B cell (primary cell): ENCODE measurements at regions not wholly inside any gene's neighbourhood (a gene's known extent, or its start where the extent isn't known, plus 50 kb on each side); places are given as distances from the start of the nearest gene placed in this dataset.
"Not testable (repeated sequence)": the region's sequence is repeated elsewhere in the genome, so short reads cannot be mapped to it uniquely, and the experiment has no call there.

Experiments used
- ATAC-seq: fragments of 200-7000 bp; cut with Tn5 transposase; one replicate; pipeline ENCODE4 v1.10.0; 2021; ENCODE audit warnings: low read depth, mild to moderate bottlenecking, moderate number of reproducible peaks, moderate library complexity
- CTCF ChIA-PET: fragments of 350-600 bp; sonication (Branson Sonifier 250); formaldehyde crosslinking; loops from one replicate; lab custom pipeline; 2021; ENCODE audit warnings: antibody characterized with exemption, inconsistent platforms; lab: Charles Lee
- POLR2A ChIA-PET: fragments of 350-600 bp; sonication (Branson Sonifier 250); formaldehyde crosslinking; loops from one replicate; lab custom pipeline; 2021; ENCODE audit warnings: antibody characterized with exemption; lab: Charles Lee
- DNase-seq: peaks from one replicate; pipeline ENCODE4 v3.0.0; 2013
- H2AFZ ChIP-seq: 2 replicates; pipeline ENCODE4 v1.6.1; 2012; ENCODE audit warnings: mild to moderate bottlenecking, low read depth, low read length; ENCODE audit not compliant: insufficient read depth, poor library complexity, severe bottlenecking
- H3K27ac ChIP-seq, 2 donors: 1 replicate in 1 of 2; 2 replicates in 1 of 2; pipeline ENCODE4 v1.5.1; 2012 to 2013; ENCODE audit warnings: low read length in 2 of 2, mild to moderate bottlenecking in 2 of 2, moderate library complexity in 1 of 2
- H3K27me3 ChIP-seq, 4 experiments: fragments of 200-600 bp in 1 of 4; sonication (generic) in 1 of 4; replicated peaks in 1 of 4; 1 replicate in 2 of 4; 2 replicates in 2 of 4; pipeline versions ENCODE4 v1.6.1 to v1.7.0; 2013 to 2016; ENCODE audit warnings: low read length in 3 of 4, mild to moderate bottlenecking in 2 of 4, mixed read lengths in 1 of 4, moderate library complexity in 1 of 4; ENCODE audit not compliant: insufficient read depth in 4 of 4, control insufficient read depth in 3 of 4; ENCODE audit errors: control extremely low read depth in 1 of 4
- H3K36me3 ChIP-seq, 2 experiments: replicated peaks in 1 of 2; 1 replicate in 1 of 2; 2 replicates in 1 of 2; pipeline versions ENCODE4 v1.6.1 to v1.7.1; 2013; ENCODE audit warnings: low read length in 1 of 2; ENCODE audit not compliant: insufficient read depth in 2 of 2, control insufficient read depth in 1 of 2; ENCODE audit errors: control extremely low read depth in 1 of 2, extremely low read depth in 1 of 2
- H3K4me1 ChIP-seq, 2 donors: fragments of 200-600 bp in 1 of 2; sonication (generic) in 1 of 2; 1 replicate in 1 of 2; 2 replicates in 1 of 2; pipeline versions ENCODE4 v1.5.1 to v1.6.1; 2013 to 2017; ENCODE audit warnings: low read length in 2 of 2; ENCODE audit not compliant: control insufficient read depth in 2 of 2, insufficient read depth in 2 of 2
- H3K4me2 ChIP-seq: replicated peaks from 2 replicates; pipeline ENCODE3; 2012; ENCODE audit warnings: mild to moderate bottlenecking, low read depth, low read length; ENCODE audit not compliant: poor library complexity, severe bottlenecking
- H3K4me3 ChIP-seq, 5 experiments: fragments of 200-600 bp in 1 of 5; sonication (generic) in 1 of 5; 1 replicate in 3 of 5; 2 replicates in 2 of 5; pipeline versions ENCODE4 v1.5.1 to v1.7.0; 2011 to 2016; ENCODE audit warnings: low read length in 4 of 5, mild to moderate bottlenecking in 4 of 5, low read depth in 2 of 5, control low read depth in 1 of 5, moderate library complexity in 1 of 5; ENCODE audit not compliant: insufficient read depth in 1 of 5; ENCODE audit errors: control extremely low read depth in 1 of 5, extremely low read depth in 1 of 5
- H3K79me2 ChIP-seq: fragments of 200-600 bp; sonication (generic); one replicate; pipeline ENCODE4 v1.6.0; 2016; ENCODE audit warnings: low read length; ENCODE audit not compliant: control insufficient read depth, insufficient read depth
- H3K9ac ChIP-seq: fragments of 200-600 bp; sonication (generic); 2 replicates; pipeline ENCODE4 v1.6.1; 2017; ENCODE audit warnings: mild to moderate bottlenecking, low read length, moderate library complexity
- H3K9me3 ChIP-seq, 3 donors: one replicate each; pipeline versions ENCODE4 v1.6.1 to v1.7.1; 2013; ENCODE audit warnings: low read length in 2 of 3; ENCODE audit not compliant: control insufficient read depth in 2 of 3, insufficient read depth in 1 of 3; ENCODE audit errors: control extremely low read depth in 1 of 3
- H4K20me1 ChIP-seq: 2 replicates; pipeline ENCODE4 v1.6.0; 2012; ENCODE audit warnings: mild to moderate bottlenecking, low read length; ENCODE audit not compliant: insufficient read depth, control insufficient read depth, poor library complexity, severe bottlenecking
- H3K27ac Mint-ChIP-seq: one replicate; pipeline ENCODE4 v1.8.0; 2021; ENCODE audit warnings: mixed read lengths
- H3K27me3 Mint-ChIP-seq: one replicate; pipeline ENCODE4 v1.8.0; 2021; ENCODE audit warnings: mixed read lengths
- H3K4me1 Mint-ChIP-seq: one replicate; pipeline ENCODE4 v1.8.0; 2021; ENCODE audit warnings: mixed read lengths
- H3K4me3 Mint-ChIP-seq: one replicate; pipeline ENCODE4 v1.8.0; 2021; ENCODE audit warnings: mixed read lengths
- H3K9me3 Mint-ChIP-seq: one replicate; pipeline ENCODE4 v1.8.0; 2022; ENCODE audit warnings: mixed read lengths; ENCODE audit not compliant: insufficient read depth
- EZH2 ChIP-seq: IDR thresholded peaks from 2 replicates; pipeline ENCODE4 v1.6.1; 2012; ENCODE audit warnings: borderline replicate concordance, low read depth, mild to moderate bottlenecking, moderate library complexity, low read length; ENCODE audit not compliant: insufficient read depth, poor library complexity, severe bottlenecking
- WGBS: methylation state at CpG from one replicate; pipeline ENCODE4 v1.1.5; 2013; ENCODE audit warnings: missing lambda C conversion rate; ENCODE audit not compliant: insufficient coverage; 5-methylcytosine and 5-hydroxymethylcytosine counted together
- intact Hi-C: fragments of 100-400 bp; cut with micrococcal nuclease; formaldehyde crosslinking; loops from one replicate; pipeline ENCODE4 v1.10.0; 2022
- TF ChIP-seq, protein P1 (sequence below): fragments of 200-600 bp; IDR thresholded peaks from one replicate; pipeline ENCODE4 v1.8.0; 2022; ENCODE audit warnings: antibody characterized with exemption, mild to moderate bottlenecking

DNA sequence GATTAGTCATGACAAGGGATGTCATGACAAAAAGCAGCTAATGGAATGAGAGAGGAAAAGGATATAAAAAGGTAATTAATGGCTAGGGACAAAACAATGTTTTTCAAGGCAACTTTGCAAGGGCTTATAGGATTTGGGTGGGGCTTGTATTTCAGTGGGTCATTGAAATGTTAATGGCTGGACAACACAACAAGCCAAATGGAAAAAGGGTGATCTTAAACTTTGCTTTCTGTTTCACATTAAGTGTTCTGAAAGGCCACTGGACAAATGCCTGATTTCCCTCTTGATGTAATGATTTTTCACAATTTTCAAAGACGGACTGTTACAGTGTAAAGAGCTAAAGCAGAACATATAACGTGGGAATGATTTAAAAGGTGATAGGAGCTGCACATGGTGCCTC, 345.0 kb downstream of the TUSC7 start:
- DNase-seq (no peak), ATAC-seq (no peak)
- Mint-ChIP-seq H3K27ac (no peak overlapping the region), H3K4me1 (peaks cover 18% of the 10 kb centered on the region), H3K27me3 (no peaks in the 10 kb centered on the region), H3K4me3 (no peak overlapping the region), H3K9me3 (no peaks in the 10 kb centered on the region)
- TF ChIP-seq, protein P1, sequence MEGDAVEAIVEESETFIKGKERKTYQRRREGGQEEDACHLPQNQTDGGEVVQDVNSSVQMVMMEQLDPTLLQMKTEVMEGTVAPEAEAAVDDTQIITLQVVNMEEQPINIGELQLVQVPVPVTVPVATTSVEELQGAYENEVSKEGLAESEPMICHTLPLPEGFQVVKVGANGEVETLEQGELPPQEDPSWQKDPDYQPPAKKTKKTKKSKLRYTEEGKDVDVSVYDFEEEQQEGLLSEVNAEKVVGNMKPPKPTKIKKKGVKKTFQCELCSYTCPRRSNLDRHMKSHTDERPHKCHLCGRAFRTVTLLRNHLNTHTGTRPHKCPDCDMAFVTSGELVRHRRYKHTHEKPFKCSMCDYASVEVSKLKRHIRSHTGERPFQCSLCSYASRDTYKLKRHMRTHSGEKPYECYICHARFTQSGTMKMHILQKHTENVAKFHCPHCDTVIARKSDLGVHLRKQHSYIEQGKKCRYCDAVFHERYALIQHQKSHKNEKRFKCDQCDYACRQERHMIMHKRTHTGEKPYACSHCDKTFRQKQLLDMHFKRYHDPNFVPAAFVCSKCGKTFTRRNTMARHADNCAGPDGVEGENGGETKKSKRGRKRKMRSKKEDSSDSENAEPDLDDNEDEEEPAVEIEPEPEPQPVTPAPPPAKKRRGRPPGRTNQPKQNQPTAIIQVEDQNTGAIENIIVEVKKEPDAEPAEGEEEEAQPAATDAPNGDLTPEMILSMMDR, result no peak
- no peak for TF ChIP-seq EZH2
- CTCF ChIA-PET, result no interaction called here
- no peaks in the 10 kb centered on the region for H3K36me3 ChIP-seq
- POLR2A ChIA-PET, result no interaction called here
- no peak overlapping the region for H3K4me2 ChIP-seq
- H2AFZ ChIP-seq, result no peak overlapping the region
- H3K79me2 ChIP-seq, result no peaks in the 10 kb centered on the region
- intact Hi-C loops, result no loop called here
- H3K27ac ChIP-seq, result no peak overlapping the region
- H3K9ac ChIP-seq, result no peak overlapping the region
- no peaks in the 10 kb centered on the region for H3K9me3 ChIP-seq
- no peaks in the 10 kb centered on the region for H4K20me1 ChIP-seq
- peaks cover 3 to 10% of the 10 kb centered on the region in 2 donors for H3K4me1 ChIP-seq
- H3K27me3 ChIP-seq, result no peaks in the 10 kb centered on the region
- no peak overlapping the region for H3K4me3 ChIP-seq
- WGBS, result 92% methylated on average over 2 of the region's 2 CpGs

DNA sequence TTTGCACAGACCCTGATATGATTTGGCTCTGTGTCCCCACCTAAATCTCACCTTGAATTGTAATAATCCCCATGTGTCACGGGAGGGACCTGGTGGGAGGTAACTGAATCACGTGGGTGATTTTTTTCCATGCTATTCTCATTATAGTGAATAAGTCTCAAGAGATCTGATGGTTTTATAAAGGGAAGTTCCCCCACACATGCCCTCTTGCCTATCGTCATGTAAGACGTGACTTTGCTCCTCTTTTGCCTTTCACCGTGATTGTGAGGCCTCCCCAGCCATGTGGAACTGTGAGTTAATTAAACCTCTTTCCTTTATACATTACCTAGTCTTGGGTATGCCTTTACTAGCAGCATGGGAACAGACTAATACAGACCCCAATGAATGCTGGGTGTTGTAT, 347.4 kb downstream of the TUSC7 start:
- H3K27ac ChIP-seq, H3K79me2 ChIP-seq, H3K27me3 Mint-ChIP-seq, H3K4me3 ChIP-seq, H4K20me1 ChIP-seq, H3K9ac ChIP-seq, DNase-seq, POLR2A ChIA-PET, H3K9me3 Mint-ChIP-seq, H3K9me3 ChIP-seq, CTCF ChIA-PET, H3K4me3 Mint-ChIP-seq, intact Hi-C loops, H3K4me2 ChIP-seq, H3K27ac Mint-ChIP-seq, H3K27me3 ChIP-seq, ATAC-seq, H3K36me3 ChIP-seq: not testable (repeated sequence)
- Histone ChIP-seq H2AFZ (peak overlapping the region; percentile 4), H3K4me1 (peaks cover 3 to 10% of the 10 kb centered on the region in 2 donors)
- peaks cover 18% of the 10 kb centered on the region for H3K4me1 Mint-ChIP-seq
- 30% methylated on average over 2 of the region's 5 CpGs for WGBS
